OCI-LY1 (cell line): ENCODE measurements at regions not wholly inside any gene's neighbourhood (a gene's known extent, or its start where the extent isn't known, plus 50 kb on each side); places are given as distances from the start of the nearest gene placed in this dataset.

Source experiments
- EZH2 ChIP-seq: fragments of 200-600 bp; sonication (generic), shearing (Covaris generic); IDR thresholded peaks from 2 replicates; pipeline ENCODE4 v1.8.0; 2017; ENCODE audit warnings: borderline replicate concordance, mixed run types, mild to moderate bottlenecking, antibody characterized with exemption, low read length, moderate library complexity, mixed read lengths
- TF ChIP-seq, protein P1 (sequence below): fragments of 200-600 bp; sonication (generic), shearing (Covaris generic); IDR thresholded peaks from 2 replicates; pipeline ENCODE4 v1.5.1; 2017; ENCODE audit warnings: mild to moderate bottlenecking, antibody characterized with exemption, low read length, moderate library complexity, mixed read lengths

DNA sequence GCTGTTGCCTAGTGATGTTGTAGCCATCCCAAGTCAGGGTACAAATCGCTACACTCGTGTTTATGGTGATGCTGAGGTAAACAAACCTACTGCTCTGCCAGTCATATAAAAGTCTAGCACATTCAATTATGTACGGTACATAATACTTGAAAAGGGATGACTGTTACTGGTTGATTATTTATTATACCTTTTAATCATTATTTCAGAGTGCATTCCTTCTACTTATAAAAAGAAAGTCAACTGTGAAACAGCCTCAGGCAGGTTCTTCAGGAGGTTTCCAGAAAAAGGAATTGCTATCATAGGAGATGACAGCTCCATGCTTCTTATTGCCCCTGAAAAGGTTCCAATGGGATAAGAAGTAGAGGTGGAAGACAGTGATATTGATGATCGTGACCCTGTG lies 652.5 kb upstream of the KIRREL3 start:
- TF ChIP-seq, protein P1, sequence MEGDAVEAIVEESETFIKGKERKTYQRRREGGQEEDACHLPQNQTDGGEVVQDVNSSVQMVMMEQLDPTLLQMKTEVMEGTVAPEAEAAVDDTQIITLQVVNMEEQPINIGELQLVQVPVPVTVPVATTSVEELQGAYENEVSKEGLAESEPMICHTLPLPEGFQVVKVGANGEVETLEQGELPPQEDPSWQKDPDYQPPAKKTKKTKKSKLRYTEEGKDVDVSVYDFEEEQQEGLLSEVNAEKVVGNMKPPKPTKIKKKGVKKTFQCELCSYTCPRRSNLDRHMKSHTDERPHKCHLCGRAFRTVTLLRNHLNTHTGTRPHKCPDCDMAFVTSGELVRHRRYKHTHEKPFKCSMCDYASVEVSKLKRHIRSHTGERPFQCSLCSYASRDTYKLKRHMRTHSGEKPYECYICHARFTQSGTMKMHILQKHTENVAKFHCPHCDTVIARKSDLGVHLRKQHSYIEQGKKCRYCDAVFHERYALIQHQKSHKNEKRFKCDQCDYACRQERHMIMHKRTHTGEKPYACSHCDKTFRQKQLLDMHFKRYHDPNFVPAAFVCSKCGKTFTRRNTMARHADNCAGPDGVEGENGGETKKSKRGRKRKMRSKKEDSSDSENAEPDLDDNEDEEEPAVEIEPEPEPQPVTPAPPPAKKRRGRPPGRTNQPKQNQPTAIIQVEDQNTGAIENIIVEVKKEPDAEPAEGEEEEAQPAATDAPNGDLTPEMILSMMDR: no peak
- no peak for TF ChIP-seq EZH2
